Stomach (tissue), 4 donors: ENCODE measurements at regions not wholly inside any gene's neighbourhood (a gene's known extent, or its start where the extent isn't known, plus 50 kb on each side); places are given as distances from the start of the nearest gene placed in this dataset.

Source experiments
- small RNA-seq, 4 donors: library from RNA; depleted of rRNA; stranded (forward); fragments of <200 nt; gene quantifications; one replicate each; pipeline ENCODE3, GENCODE V24; 2016

Small RNA genes lying in the stretch of these regions (small RNA-seq; reads per million reads assigned to genes)
- gene MIR551B, result 0.41 to 2.1 (median 1.2) reads per million in 4 donors
- gene RNU2-20P, result 0 to 0.08 (median 0) reads per million in 4 donors
